DND-41 (cell line): ENCODE measurements at regions not wholly inside any gene's neighbourhood (a gene's known extent, or its start where the extent isn't known, plus 50 kb on each side); places are given as distances from the start of the nearest gene placed in this dataset.
A peak's percentile ranks its signal among the peaks of the same experiment; 100 is the strongest.

Experiments
- ATAC-seq: fragments of 200-7000 bp; cut with Tn5 transposase; 3 replicates; pipeline ENCODE4 v1.9.1; 2021; ENCODE audit warnings: low read depth; ENCODE audit not compliant: insufficient read depth
- DNase-seq: peaks from one replicate; pipeline ENCODE4 v3.0.0-alpha.2; 2020
- H2AFZ ChIP-seq: 2 replicates; pipeline ENCODE4 v1.6.0; 2012; ENCODE audit warnings: low read depth, low read length
- H3K27ac ChIP-seq: 2 replicates; pipeline ENCODE4 v1.5.1; 2012; ENCODE audit warnings: low read length, inconsistent platforms
- H3K27me3 ChIP-seq: fragments of 200-600 bp; sonication (generic); 2 replicates; pipeline ENCODE4 v1.6.0; 2012; ENCODE audit warnings: low read length, mild to moderate bottlenecking, inconsistent platforms; ENCODE audit not compliant: insufficient read depth, poor library complexity
- H3K36me3 ChIP-seq: 2 replicates; pipeline ENCODE4 v1.5.1; 2012; ENCODE audit warnings: low read length, inconsistent platforms; ENCODE audit not compliant: insufficient read depth
- H3K4me1 ChIP-seq: 2 replicates; pipeline ENCODE4 v1.5.1; 2012; ENCODE audit warnings: mild to moderate bottlenecking, low read length; ENCODE audit not compliant: insufficient read depth
- H3K4me2 ChIP-seq: 2 replicates; pipeline ENCODE4 v1.6.0; 2012; ENCODE audit warnings: mild to moderate bottlenecking, moderate library complexity, low read length, inconsistent platforms; ENCODE audit not compliant: insufficient read depth
- H3K4me3 ChIP-seq, 2 experiments: fragments of 200-600 bp in 1 of 2; shearing (Covaris generic) in 1 of 2; 2 replicates each; pipeline ENCODE4 v1.5.1; 2012 to 2016; ENCODE audit warnings: inconsistent platforms in 2 of 2, low read length in 2 of 2, mild to moderate bottlenecking in 2 of 2, low read depth in 1 of 2, moderate library complexity in 1 of 2
- H3K79me2 ChIP-seq: 2 replicates; pipeline ENCODE4 v1.6.0; 2012; ENCODE audit warnings: low read length, inconsistent platforms; ENCODE audit not compliant: insufficient read depth
- H3K9ac ChIP-seq: 2 replicates; pipeline ENCODE4 v1.6.0; 2012; ENCODE audit warnings: low read depth, mild to moderate bottlenecking, inconsistent platforms, low read length, moderate library complexity
- H3K9me3 ChIP-seq: 2 replicates; pipeline ENCODE4 v1.5.1; 2012; ENCODE audit warnings: low read length, moderate library complexity, mild to moderate bottlenecking, inconsistent platforms; ENCODE audit not compliant: insufficient read depth, severe bottlenecking
- H4K20me1 ChIP-seq: 2 replicates; pipeline ENCODE4 v1.6.0; 2012; ENCODE audit warnings: low read length; ENCODE audit not compliant: insufficient read depth
- EZH2 ChIP-seq: IDR thresholded peaks from 3 replicates; pipeline ENCODE4 v1.6.1; 2012; ENCODE audit warnings: borderline replicate concordance, low read depth, mild to moderate bottlenecking, moderate library complexity, low read length, inconsistent platforms; ENCODE audit not compliant: severe bottlenecking
- TF ChIP-seq, protein P1 (sequence below): IDR thresholded peaks from 2 replicates; pipeline ENCODE4 v1.5.1; 2012; ENCODE audit warnings: borderline replicate concordance, low read length, moderate library complexity, mild to moderate bottlenecking; ENCODE audit not compliant: poor library complexity, severe bottlenecking; ENCODE audit errors: extremely low read depth

DNA sequence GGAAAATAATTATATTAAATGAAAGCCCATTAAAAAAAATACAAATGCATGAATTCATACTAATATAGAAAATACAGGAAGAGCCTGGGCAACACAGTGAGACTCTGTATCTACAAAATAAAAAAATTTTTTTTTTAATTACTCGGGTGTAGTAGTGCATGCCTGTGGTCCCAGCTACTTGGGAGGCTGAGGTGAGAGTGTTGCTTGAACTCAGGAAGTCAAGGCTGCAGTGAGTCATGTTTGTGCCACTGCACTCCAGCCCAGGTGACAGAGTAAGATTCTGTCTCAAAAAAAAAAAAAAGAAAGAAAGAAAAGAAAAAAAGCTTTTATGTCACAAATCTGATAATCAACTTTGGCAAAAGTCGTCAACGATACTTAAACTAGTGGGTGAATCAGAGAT is 80.6 kb upstream of the PLEKHA5 start:
- Histone ChIP-seq H3K9me3 (no peaks in the 10 kb centered on the region), H3K4me1 (no peaks in the 10 kb centered on the region), H3K4me2 (no peak overlapping the region), H2AFZ (no peak overlapping the region), H3K9ac (no peak overlapping the region), H3K36me3 (no peaks in the 10 kb centered on the region), H3K4me3 (no peak overlapping the region), H3K79me2 (no peaks in the 10 kb centered on the region), H4K20me1 (no peaks in the 10 kb centered on the region), H3K27ac (no peak overlapping the region), H3K27me3 (no peaks in the 10 kb centered on the region)
- DNase-seq (no peak), ATAC-seq (peak; percentile 27; the same call in 1 of the 3 replicates)
- TF ChIP-seq, protein P1, sequence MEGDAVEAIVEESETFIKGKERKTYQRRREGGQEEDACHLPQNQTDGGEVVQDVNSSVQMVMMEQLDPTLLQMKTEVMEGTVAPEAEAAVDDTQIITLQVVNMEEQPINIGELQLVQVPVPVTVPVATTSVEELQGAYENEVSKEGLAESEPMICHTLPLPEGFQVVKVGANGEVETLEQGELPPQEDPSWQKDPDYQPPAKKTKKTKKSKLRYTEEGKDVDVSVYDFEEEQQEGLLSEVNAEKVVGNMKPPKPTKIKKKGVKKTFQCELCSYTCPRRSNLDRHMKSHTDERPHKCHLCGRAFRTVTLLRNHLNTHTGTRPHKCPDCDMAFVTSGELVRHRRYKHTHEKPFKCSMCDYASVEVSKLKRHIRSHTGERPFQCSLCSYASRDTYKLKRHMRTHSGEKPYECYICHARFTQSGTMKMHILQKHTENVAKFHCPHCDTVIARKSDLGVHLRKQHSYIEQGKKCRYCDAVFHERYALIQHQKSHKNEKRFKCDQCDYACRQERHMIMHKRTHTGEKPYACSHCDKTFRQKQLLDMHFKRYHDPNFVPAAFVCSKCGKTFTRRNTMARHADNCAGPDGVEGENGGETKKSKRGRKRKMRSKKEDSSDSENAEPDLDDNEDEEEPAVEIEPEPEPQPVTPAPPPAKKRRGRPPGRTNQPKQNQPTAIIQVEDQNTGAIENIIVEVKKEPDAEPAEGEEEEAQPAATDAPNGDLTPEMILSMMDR, result no peak
- no peak for TF ChIP-seq EZH2

DNA sequence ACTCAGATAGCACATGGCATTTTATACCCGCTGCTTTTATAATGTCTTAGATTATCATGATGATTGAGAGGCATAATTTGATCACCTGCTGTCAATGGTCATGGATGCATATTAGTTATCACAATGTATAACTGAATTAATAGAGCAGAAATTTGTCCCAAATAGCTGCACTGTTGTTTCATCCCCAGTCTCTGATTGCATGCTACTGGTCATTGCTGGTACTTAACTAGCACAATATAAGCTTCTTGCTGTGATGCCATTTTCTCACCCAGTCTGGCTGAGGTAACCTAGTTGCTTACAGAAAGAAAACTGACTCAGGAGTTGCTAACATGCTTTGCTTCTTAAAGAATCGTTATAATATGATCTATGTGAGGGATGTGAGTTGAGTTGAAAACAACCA is 76.8 kb upstream of the PLEKHA5 start:
- Histone ChIP-seq H3K4me3 (no peak overlapping the region), H3K27me3 (no peaks in the 10 kb centered on the region), H3K4me2 (no peak overlapping the region), H2AFZ (no peak overlapping the region), H4K20me1 (no peaks in the 10 kb centered on the region), H3K79me2 (no peaks in the 10 kb centered on the region), H3K9ac (no peak overlapping the region), H3K27ac (no peak overlapping the region), H3K4me1 (0 out of 2 replicates have a peak, but pooled peaks cover 2% of the 10 kb centered on the region), H3K9me3 (no peaks in the 10 kb centered on the region), H3K36me3 (no peaks in the 10 kb centered on the region)
- no peak for ATAC-seq
- TF ChIP-seq, protein P1, result no peak
- TF ChIP-seq EZH2, result no peak
- no peak for DNase-seq

DNA sequence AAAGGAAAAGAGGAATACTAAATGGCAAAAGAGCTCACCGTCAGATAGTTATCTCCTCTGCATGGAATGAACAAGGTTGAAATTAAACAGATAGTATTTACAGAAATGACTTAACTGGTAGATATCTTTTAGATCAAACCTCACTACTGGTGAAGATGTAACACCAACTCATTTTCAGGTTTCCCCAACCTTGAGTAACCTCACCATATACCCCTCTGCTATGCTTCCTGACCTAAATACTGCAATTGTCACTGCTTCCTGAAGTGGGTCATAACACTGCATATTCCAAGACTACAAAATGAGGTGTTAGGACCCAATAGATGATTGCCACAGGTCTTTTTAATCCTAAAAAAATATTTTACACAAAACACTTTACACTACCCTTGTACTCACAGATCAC is 76.3 kb upstream of the PLEKHA5 start:
- no peaks in the 10 kb centered on the region for H3K27me3 ChIP-seq
- DNase-seq (no peak), ATAC-seq (no peak)
- no peak overlapping the region for H3K9ac ChIP-seq
- H3K27ac ChIP-seq, result no peak overlapping the region
- no peaks in the 10 kb centered on the region for H3K36me3 ChIP-seq
- no peaks in the 10 kb centered on the region for H3K9me3 ChIP-seq
- no peaks in the 10 kb centered on the region for H4K20me1 ChIP-seq
- H3K4me2 ChIP-seq, result no peak overlapping the region
- no peak overlapping the region for H3K4me3 ChIP-seq
- H3K79me2 ChIP-seq, result no peaks in the 10 kb centered on the region
- 0 out of 2 replicates have a peak, but pooled peaks cover 2% of the 10 kb centered on the region for H3K4me1 ChIP-seq
- TF ChIP-seq, protein P1, result no peak
- TF ChIP-seq EZH2, result no peak
- H2AFZ ChIP-seq, result no peak overlapping the region

DNA sequence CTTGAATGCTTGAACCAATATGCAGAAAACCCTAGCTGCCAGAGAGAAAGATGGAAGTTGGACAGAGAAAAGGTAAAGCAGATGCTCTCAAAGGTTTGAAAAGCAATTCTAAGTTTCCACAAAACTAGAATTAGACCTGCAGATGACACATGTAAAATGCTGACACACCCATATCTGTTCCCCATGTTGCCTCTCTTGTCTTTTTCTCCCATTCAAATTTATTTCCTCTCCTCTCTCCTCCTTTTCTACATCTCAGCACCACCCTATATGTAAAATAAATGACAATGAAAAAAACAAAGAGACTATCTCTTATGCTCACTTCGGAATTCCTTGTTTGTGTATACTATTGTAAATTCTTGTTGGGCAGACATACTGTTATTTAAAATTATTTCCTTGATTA is 75.5 kb upstream of the PLEKHA5 start:
- H2AFZ ChIP-seq, result no peak overlapping the region
- TF ChIP-seq, protein P1, result no peak
- no peak for TF ChIP-seq EZH2
- H3K9me3 ChIP-seq, result no peaks in the 10 kb centered on the region
- DNase-seq (no peak), ATAC-seq (no peak)
- no peaks in the 10 kb centered on the region for H4K20me1 ChIP-seq
- H3K79me2 ChIP-seq, result no peaks in the 10 kb centered on the region
- H3K4me2 ChIP-seq, result no peak overlapping the region
- no peak overlapping the region for H3K4me3 ChIP-seq
- H3K4me1 ChIP-seq, result 0 out of 2 replicates have a peak, but pooled peaks cover 2% of the 10 kb centered on the region
- no peak overlapping the region for H3K9ac ChIP-seq
- no peak overlapping the region for H3K27ac ChIP-seq
- H3K36me3 ChIP-seq, result no peaks in the 10 kb centered on the region
- H3K27me3 ChIP-seq, result no peaks in the 10 kb centered on the region
